Tibial artery (tissue), 4 donors: ENCODE measurements at regions not wholly inside any gene's neighbourhood (a gene's known extent, or its start where the extent isn't known, plus 50 kb on each side); places are given as distances from the start of the nearest gene placed in this dataset.

Source experiments
- DNase-seq, 2 donors: peaks; one replicate each; pipeline ENCODE4 v3.0.0-alpha.2; 2019
- H3K27ac ChIP-seq, 2 donors: fragments of 200-600 bp; sonication (generic) in 1 of 2; 1 replicate in 1 of 2; 2 replicates in 1 of 2; pipeline ENCODE4 v1.5.1; 2018 to 2019; ENCODE audit warnings: mild to moderate bottlenecking in 1 of 2
- H3K27me3 ChIP-seq, 2 donors: fragments of 200-600 bp; sonication (generic) in 1 of 2; one replicate each; pipeline versions ENCODE4 v1.5.1 to v1.6.0; 2016 to 2019
- H3K36me3 ChIP-seq, 3 donors: fragments of 200-600 bp; sonication (generic) in 2 of 3; one replicate each; pipeline ENCODE4 v1.5.1; 2016 to 2019; ENCODE audit warnings: mild to moderate bottlenecking in 2 of 3
- H3K4me1 ChIP-seq, 4 donors: fragments of 200-600 bp; sonication (generic) in 2 of 4; 1 replicate in 3 of 4; 2 replicates in 1 of 4; pipeline ENCODE4 v1.5.1; 2016 to 2019
- H3K4me3 ChIP-seq, 2 donors: fragments of 200-600 bp; sonication (generic) in 1 of 2; 1 replicate in 1 of 2; 2 replicates in 1 of 2; pipeline ENCODE4 v1.5.1; 2018 to 2019; ENCODE audit warnings: mild to moderate bottlenecking in 2 of 2
- H3K9me3 ChIP-seq, 3 donors: fragments of 200-600 bp; sonication (generic) in 1 of 3; one replicate each; pipeline ENCODE4 v1.5.1; 2016 to 2019
- intact Hi-C: fragments of 100-400 bp; cut with DNase I; formaldehyde crosslinking; loops from one replicate; pipeline ENCODE4 v1.15.0; 2023; ENCODE audit warnings: low total_unique reads
- TF ChIP-seq, protein P1 (sequence below), 2 experiments: fragments of 200-600 bp in 1 of 2; fragments of 450-650 bp in 1 of 2; IDR thresholded peaks; one replicate each; pipeline ENCODE4 v1.5.1; 2017 to 2019; ENCODE audit warnings: antibody characterized with exemption in 2 of 2, mild to moderate bottlenecking in 1 of 2, moderate library complexity in 1 of 2

DNA sequence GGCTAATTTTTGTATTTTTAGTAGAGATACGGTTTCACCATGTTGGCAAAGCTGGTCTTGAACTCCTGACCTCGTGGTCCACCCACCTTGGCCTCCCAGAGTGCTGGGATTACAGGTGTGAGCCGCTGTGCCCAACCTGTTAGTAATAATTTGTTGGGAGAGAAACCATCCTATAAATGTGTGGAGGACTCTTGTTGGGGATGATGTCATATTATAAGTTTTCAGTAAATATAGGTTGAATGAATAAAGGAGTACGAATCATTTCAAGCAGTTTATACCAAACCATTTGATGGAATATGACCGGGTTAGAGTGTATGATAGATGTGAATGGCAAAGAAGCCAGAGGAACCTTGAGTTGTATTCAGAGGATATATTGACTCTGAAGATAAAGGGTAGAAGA is 240.8 kb downstream of the SAMD5 start:
- H3K9me3 ChIP-seq: no peaks in the 10 kb centered on the region
- H3K27ac ChIP-seq: no peak overlapping the region
- intact Hi-C loops: no loop called here
- no peaks in the 10 kb centered on the region for H3K27me3 ChIP-seq
- no peak for DNase-seq
- TF ChIP-seq, protein P1, sequence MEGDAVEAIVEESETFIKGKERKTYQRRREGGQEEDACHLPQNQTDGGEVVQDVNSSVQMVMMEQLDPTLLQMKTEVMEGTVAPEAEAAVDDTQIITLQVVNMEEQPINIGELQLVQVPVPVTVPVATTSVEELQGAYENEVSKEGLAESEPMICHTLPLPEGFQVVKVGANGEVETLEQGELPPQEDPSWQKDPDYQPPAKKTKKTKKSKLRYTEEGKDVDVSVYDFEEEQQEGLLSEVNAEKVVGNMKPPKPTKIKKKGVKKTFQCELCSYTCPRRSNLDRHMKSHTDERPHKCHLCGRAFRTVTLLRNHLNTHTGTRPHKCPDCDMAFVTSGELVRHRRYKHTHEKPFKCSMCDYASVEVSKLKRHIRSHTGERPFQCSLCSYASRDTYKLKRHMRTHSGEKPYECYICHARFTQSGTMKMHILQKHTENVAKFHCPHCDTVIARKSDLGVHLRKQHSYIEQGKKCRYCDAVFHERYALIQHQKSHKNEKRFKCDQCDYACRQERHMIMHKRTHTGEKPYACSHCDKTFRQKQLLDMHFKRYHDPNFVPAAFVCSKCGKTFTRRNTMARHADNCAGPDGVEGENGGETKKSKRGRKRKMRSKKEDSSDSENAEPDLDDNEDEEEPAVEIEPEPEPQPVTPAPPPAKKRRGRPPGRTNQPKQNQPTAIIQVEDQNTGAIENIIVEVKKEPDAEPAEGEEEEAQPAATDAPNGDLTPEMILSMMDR (IDR thresholded peaks at IDR 0.05): no peak
- no peaks in the 10 kb centered on the region for H3K4me1 ChIP-seq
- H3K36me3 ChIP-seq: no peaks in the 10 kb centered on the region
- no peak overlapping the region for H3K4me3 ChIP-seq

DNA sequence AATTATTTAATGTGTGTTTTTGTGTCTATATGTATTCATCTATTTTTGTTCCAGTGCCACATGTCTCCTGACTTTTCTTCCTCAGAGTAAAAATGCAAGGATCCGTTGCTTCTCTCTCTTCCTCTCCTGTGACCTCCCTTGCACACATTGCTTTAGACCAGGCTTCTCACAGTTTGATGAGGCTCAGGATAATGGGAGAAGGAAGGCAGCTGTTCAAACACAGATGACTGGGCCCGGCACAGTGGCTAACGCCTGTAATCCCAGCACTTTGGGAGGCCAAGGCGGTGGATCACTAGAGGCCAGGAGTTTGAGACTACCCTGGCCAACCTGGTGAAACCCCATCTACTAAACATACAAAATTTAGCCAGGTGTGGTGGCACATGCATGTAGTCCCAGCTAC is 241.9 kb downstream of the SAMD5 start:
- Histone ChIP-seq H3K4me3 (no peak overlapping the region), H3K36me3 (no peaks in the 10 kb centered on the region), H3K27me3 (no peaks in the 10 kb centered on the region), H3K9me3 (peaks cover 0 to 6% (median 0%) of the 10 kb centered on the region in 3 donors), H3K4me1 (no peaks in the 10 kb centered on the region), H3K27ac (no peak overlapping the region)
- no peak for DNase-seq
- TF ChIP-seq, protein P1 (IDR thresholded peaks at IDR 0.05): no peak
- intact Hi-C loops: no loop called here

DNA sequence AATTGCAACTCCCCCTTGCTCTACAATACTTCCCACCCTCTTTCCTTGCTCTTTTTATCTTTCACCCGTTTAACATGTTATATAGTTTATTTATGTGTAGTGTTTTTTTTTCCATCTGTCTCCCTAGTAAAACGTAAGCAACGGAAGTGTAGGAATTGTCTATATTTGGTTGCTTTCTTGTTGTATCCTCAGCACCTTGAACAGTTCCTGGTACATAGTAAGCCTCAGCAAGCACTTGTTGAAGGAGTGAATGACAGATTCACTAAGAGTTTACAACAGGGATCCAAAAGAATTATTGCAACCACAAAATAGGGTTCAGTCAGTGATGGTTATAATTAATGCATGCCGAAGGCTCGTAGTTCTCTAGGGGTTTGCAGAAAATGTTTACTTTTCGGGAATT is 242.7 kb downstream of the SAMD5 start:
- no peaks in the 10 kb centered on the region for H3K4me1 ChIP-seq
- intact Hi-C loops: no loop called here
- DNase-seq: no peak

DNA sequence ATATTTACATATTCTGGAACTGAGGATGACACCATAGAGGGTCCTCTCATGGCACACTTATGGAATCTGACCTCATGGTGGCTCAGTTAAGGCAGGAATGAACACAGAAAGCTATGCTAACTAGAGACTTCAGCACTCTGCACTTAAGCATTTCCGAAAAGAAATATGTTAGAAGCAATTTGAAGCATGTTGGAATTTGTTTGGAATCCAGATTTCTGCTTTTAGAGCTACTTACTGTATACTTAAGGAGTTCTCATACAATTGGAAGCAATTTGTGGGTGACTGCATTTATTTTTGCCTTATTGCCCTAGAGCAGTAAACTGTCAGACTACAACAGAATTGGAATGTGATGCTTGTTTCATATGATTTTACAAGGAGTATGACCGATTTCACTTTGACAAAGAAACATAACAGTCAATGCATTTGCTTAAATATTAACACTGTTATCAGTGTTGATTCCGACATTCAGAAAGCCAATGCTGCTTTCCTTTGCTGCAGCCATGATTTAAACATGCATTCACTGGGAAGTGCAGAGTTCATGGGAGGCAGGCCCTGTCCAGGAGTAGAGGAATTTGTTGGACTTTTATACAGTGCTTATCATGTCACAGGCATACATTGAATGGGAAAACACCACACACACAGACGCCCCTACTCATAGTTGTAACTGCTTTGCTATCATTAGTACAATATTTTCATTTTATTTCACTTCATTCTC is 244.4 kb downstream of the SAMD5 start:
- intact Hi-C loops: no loop called here
- TF ChIP-seq, protein P1 (IDR thresholded peaks at IDR 0.05): no peak
- Histone ChIP-seq H3K4me1 (no peaks in the 10 kb centered on the region), H3K9me3 (peaks cover 0 to 6% (median 0%) of the 10 kb centered on the region in 3 donors), H3K36me3 (no peaks in the 10 kb centered on the region), H3K4me3 (no peak overlapping the region), H3K27me3 (no peaks in the 10 kb centered on the region), H3K27ac (no peak overlapping the region)
- DNase-seq: no peak

More for the DNA sequence above, 242.7 kb downstream of the SAMD5 start:
- TF ChIP-seq, protein P1 (IDR thresholded peaks at IDR 0.05): no peak
- H3K9me3 ChIP-seq: peaks cover 0 to 6% (median 0%) of the 10 kb centered on the region in 3 donors
- H3K4me3 ChIP-seq: no peak overlapping the region
- no peaks in the 10 kb centered on the region for H3K27me3 ChIP-seq
- no peak overlapping the region for H3K27ac ChIP-seq
- no peaks in the 10 kb centered on the region for H3K36me3 ChIP-seq

DNA sequence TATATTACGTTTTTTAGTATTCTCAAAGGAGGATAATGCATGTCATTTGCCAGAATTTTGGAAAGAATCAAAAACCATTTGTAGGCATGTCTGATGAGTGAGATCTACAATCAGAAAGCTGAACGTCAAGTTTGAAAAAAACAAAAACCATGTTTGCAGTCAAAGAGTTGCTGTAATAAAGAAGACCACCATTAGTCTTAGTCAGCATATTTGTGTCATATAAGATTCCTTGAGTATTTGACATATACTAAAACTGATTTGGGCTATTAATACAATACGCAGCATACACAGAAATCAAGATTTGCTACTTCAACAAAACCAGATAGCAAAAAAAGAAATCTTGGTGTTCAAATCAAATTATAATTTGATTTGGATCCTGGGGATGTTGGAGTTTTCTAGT is 247.5 kb downstream of the SAMD5 start:
- intact Hi-C loops: no loop called here
- H3K27me3 ChIP-seq: no peaks in the 10 kb centered on the region

More for the DNA sequence above, 247.5 kb downstream of the SAMD5 start:
- H3K4me3 ChIP-seq: no peak overlapping the region
- no peak for DNase-seq
- H3K4me1 ChIP-seq: no peaks in the 10 kb centered on the region
- peaks cover 0 to 6% (median 0%) of the 10 kb centered on the region in 3 donors for H3K9me3 ChIP-seq
- no peak overlapping the region for H3K27ac ChIP-seq
- TF ChIP-seq, protein P1 (IDR thresholded peaks at IDR 0.05): no peak
- H3K36me3 ChIP-seq: no peaks in the 10 kb centered on the region
